ENCODE measurements at regions not wholly inside any gene's neighbourhood (a gene's known extent, or its start where the extent isn't known, plus 50 kb on each side); places are given as distances from the start of the nearest gene placed in this dataset.
"Not testable (repeated sequence)": the region's sequence is repeated elsewhere in the genome, so short reads cannot be mapped to it uniquely, and the experiment has no call there.

DNA sequence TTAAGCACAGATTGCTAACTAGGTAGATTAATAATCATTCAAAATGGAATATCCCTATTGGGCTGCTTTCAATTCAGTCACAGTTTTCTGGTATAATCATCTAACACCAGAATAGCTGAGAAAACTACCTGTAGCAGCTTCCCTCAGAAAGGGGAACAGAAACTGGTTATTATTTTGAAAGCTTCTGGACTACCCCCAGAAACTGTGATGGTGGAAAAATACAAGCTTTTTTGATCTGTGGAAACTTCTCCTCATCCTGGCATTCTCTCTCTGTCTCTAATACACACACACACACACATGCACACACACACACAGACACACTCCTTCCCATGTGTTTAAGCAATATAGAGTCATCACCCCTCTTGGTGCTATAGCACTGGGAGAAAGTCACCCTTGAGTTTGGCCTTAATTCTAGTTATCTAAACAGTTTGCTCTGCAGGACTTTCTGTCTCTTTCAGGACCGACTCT lies 251.5 kb upstream of the LMO3 start:
- no peak for DNase-seq (ENCODE audit: low read depth in 2 of 2)

DNA sequence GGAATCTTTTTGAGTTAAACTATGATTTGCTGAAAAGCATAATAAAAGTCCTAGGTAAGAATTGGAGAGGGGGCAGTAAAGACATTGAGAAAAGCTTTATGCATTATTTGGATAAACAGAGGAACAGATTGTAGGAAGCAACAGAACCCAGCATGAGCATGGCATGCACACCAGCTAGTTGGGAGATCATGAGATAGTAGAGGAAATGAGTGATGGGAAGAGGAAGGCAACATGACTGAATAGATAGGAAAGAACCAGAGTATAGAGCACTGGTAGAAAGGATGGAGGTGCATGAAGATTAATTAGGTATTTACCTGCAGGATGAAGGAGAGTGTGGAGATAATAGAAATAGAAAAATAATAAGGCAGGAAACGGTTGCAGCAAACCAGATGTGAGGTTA lies 248.5 kb upstream of the LMO3 start:
- DNase-seq (ENCODE audit: low read depth in 2 of 2) = no peak

DNA sequence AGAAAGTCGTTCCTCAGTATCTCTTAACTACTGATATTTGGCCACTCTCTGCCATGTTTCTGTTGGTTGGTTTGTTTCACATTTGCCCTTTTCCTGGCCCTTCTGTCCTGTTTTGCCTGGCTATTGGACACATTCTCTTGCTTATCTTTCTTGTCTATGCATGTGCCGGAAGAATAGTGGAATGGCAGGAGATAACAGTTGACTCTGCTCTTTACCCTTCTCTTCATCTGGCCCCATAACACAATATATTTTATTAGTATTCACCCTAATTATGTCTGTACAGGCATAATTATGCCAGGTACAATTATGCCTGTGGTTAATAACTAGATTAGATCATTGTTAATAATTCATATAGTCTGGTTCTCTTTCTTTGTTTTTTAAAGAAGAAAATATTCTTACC lies 243.5 kb upstream of the LMO3 start:
- DNase-seq (ENCODE audit: low read depth in 2 of 2) = no peak

DNA sequence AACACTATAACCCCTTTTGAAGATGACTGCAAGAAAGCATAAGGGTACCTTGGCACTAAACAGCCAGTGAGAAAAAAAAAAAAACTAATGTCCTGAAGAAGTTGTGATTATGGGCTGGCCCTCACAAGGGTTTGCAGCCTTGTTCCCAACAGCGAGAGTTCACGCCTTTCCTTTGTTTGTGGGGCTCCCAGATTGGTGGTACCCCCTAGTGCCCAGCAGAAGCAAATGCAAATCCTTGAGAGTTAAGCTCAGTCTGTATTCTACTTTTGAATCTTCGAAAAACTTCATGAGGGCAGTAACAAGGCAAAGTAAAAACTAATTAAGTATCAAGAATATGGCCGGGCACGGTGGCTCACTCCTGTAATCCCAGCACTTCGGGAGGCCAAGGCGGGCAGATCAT lies 238.9 kb upstream of the LMO3 start:
- no peak for DNase-seq (ENCODE audit: low read depth in 2 of 2)

DNA sequence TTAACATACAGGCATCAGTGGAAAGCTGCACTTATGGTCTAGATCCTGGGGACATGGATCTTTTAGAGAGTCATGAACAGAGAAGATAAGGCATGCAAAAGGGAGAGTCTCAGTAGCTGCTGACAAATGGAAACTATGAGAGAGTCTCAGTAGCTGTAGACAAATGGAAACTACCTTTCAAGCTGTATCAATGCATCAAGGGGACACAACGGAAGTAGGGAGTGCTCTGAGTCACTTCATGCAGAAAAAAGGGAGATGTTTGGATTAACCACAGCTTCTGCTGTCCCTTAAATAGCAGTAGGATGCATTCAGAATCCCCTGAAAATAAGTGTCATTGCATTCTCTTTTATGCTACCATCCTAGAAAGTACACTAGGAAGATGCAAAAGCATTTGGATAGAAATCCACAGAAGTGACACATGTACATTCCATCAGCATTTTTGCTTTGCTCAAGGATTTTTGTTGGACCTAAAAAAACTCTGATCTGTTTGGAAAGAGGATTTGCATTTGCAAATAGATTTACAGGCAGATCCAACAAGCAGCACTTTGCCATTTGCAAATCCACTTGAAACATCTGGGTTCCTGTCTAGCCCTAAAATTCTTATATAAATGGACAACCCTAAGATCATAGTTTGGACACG lies 227.5 kb upstream of the LMO3 start:
- DNase-seq (ENCODE audit: low read depth in 2 of 2) = no peak

DNA sequence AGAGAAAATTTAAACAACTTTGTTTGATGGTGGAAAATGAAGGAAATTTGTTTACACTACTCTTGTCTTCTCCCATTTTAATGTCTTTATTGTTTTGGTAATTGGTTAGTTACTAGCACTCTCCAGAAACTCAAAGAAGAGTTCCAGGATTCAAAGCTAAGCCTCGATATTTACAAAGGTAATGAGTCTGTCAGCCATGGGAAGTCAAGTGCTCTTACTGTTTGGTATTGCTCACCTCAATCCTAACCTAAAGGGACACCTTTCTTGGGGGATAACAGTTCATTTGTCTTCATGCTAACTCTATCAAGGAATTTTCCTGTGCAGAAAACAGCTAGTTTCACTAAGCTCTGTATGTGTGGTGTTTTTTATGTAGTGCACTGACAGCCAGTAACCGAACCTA lies 222.9 kb upstream of the LMO3 start:
- no peak for DNase-seq (ENCODE audit: low read depth in 2 of 2)

DNA sequence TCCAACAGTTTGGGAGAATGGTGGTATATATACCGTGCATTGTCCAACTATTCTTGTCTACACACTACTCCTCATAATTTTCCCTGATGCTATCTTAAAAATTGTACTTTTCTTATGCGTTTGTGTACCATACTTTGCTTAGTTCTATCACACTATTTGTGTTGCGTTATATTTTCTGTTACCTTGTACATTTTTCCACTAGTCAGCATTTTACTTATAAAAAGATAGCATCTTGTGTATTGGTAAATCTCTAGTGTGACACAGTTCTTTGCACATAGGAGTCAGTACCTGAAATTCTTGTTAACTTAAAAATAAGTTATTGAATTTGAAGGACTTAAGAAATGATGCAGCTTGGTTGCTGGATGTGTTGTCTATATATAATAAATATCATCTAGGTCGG lies 201.8 kb upstream of the LMO3 start:
- DNase-seq (ENCODE audit: low read depth in 2 of 2) = no peak

DNA sequence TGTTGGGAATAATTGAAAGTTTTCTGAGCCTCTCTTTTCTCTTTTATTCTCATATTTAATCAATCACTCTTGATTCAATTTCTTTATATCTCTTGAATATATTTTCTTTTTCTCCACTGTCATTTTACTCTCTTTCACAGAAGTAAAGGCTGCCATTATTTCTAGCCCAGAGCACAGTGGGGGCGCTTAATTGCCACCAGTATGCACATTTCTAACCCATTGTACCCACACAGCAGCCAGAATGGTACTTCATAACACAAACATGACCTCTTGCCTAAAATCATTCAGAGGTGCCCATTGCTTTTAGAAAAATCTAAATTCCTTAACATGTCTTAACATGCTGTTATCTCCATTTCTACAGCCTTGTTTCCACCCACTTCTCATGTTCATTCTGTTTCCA lies 190.2 kb upstream of the LMO3 start:
- DNase-seq (ENCODE audit: low read depth in 2 of 2) = no peak

DNA sequence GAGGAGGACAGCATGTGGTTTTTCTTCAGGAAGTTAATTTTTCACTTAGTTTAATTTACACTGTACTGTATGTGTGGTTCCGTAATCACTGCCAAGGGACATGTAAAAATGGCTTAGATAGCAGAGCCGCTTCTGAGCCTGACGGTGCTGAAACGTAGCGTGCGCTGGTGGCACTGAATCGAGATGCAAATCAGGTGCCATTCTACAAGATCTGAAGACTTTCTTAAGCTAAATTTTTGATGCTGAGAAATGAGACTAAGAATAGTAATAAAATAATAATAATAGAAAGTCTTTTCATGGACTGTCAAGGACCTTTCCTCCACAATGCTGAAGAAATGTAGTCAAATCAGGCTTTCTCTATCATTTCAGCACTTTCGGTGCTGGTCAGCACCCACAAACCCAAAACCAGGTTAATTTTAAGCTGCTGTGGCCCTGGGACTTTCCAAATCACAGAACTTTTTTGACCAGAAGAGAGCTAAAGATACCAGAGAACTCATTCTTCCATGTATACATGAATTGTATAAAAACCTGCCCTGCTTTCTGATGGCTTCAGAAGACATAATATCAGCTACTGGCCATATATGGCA lies 183.3 kb upstream of the LMO3 start:
- no peak for DNase-seq (ENCODE audit: low read depth in 2 of 2)

DNA sequence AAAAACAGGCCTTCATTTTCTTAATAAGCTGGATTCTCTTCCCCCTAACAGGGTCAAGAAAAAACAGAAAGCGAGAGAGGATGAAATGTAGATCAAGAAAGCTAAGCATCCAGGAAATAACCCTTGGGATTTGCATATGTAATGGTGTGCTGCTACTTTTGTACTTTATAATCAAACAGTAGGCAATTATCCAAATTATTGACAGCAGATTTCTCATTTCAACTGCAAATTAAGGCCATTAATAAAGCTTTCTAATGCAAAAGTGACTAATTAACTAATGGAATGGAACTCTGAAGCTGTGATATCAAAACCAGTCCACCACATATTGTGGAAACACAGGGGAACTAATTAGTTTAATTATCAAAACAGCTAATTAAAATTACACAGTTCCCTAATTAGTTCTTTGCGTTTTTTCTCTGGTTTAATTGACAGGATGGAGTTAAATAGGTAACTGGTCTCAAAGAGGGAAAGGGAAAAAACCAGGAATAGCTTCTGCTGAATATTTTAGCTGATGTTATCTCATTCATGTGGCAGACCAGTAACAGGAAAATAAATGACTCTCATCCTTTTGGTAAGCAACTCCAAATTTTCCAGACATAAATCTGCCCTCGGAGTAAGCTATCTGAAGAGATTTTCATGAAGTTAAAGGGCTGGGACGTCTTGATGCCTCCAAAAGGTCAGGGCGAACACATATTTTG lies 182.7 kb upstream of the LMO3 start:
- DNase-seq (ENCODE audit: low read depth in 2 of 2) = no peak

DNA sequence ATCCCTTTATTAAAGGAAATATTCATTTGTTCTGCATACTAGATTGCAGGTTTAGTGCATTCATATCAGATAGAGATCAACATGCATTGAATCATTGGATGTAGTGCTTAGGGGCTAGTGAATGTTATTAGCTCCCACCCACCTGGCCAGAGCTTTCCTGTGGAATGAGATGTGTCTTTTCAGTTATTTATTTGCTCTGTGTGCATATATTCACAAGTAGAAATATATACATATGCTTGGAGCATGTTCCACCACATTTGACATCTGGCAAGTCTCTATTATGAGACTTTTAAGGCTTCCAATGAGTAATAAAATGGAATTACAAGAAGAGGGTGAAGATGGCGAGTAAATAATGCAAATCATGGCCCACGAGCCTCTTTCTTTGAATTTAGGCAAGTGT lies 180.0 kb upstream of the LMO3 start:
- no peak for DNase-seq (ENCODE audit: low read depth in 2 of 2)

DNA sequence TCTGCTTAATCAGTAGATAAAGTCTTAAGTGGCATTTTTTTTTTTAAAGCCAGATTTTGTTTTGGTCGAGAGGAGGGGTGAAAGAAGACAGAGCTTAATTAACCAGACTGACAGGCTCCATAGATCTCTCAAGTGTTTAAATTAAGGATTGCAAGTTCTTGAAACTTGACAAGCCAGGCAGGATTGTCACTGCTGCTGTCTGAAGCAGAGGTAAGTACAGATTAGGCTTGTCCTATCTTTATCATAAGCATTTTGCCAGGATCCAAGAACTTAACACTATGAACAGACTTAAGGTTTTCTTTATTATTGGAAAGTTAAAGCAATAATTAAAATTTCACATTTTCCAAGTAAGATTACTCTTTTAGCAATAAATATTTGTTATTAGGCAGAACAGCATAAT lies 179.6 kb upstream of the LMO3 start:
- no peak for DNase-seq (ENCODE audit: low read depth in 2 of 2)

DNA sequence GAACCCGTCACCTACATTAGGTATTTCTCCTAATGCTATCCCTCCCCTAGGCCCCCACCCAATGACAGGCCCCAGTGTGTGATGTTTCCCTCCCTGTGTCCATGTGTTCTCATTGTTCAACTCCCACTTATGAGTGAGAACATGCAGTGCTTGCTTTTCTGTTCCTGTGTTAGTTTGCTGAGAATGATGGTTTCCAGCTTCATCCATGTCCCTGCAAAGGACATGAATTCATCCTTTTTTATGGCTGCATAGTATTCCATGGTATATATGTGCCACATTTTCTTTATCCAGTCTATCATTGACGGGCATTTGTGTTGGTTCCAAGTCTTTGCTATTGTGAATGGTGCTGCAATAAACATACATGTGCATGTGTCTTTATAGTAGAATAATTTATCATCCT lies 163.2 kb upstream of the LMO3 start:
- DNase-seq (ENCODE audit: low read depth in 2 of 2) = not testable (repeated sequence)

DNA sequence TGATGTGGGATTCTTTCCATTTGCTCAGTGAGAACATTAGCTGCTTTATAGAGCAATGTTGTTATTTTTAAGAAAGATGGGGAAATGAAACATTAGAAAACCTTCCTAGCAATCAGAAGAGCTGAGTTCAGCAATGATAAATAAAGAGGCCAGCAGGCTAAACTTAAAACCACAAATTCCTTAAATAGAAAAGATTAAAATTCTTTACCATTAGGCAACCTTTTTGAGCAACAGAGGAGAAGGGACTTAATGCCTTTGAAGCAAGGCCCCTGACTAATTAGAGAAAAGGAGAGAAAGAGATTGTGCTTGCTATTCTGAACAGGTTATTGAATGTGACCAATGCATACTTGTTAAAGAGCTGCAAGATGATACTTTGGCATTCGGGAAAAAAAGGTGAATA lies 160.8 kb upstream of the LMO3 start:
- DNase-seq (ENCODE audit: low read depth in 2 of 2) = no peak

DNA sequence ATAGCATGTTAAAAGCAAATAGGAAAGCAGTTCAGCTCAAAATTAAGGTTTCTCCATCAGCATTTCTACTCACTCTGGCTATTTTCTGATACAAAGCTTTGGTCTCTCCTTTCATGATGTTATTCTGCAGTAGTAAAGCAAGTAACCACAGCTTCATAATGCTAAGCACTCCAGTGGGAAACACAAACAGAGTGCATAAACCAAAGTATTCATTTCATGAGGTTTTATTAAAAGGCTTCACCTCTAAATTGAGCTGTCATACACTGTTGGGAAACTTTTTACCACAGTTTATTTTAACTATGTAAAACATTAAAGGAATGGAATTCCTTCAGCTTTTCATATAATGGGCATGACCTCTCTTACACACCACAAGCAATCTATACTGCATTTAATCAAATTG lies 157.9 kb upstream of the LMO3 start:
- DNase-seq (ENCODE audit: low read depth in 2 of 2) = no peak

DNA sequence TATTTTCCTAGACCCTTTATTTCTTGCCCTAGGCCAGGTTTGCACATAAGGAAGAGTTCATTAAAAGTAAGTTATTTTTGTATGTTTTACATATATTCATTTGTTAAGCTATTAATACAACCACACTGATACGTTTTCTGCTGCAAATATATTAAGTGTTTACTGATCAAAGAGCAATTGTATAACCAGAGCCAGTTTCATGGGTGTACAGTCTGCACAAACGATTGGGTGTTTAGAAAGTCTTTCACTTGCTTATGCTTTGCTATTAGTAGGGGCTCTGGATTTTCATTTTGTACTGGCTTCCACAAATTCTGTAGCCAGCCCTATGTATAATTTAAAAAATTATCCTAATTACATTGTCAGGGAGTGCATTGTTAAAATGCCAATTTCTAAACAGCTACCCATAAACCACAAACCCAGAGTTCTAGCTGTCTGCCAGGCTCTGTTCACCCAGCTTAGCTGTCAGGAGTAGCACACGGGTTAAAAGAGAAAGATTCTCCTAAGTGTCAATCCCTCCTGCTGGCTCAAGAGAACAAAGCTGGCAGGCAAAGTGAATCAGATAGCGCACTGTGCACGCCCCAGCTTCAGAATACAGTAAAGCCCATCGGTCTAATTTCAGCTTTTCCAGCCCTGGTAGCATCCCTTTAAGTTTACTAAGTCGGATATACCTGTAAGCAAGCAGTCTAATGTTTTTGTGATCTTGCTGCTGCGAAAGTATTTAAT lies 151.0 kb upstream of the LMO3 start:
- no peak for DNase-seq (ENCODE audit: low read depth in 2 of 2)

DNA sequence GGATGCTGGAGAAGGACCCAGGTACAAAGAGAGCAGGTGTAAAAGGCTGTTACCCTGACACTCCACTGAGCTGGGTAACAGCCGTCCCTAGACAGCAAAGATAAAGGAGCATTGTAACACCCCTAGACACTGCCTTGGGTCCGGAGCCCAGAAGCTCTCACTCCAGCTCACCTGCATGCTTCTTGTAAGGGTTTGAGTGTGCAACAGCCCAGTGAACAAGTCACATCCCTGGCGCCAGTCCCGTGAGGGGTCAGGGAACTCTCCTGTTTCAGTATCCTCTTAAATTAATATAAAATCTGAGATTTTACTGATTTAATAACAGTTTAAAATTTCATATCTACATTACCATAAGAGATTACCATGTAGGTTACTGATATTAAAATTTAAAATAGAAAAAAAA lies 124.8 kb upstream of the LMO3 start:
- DNase-seq (ENCODE audit: low read depth in 2 of 2) = no peak

DNA sequence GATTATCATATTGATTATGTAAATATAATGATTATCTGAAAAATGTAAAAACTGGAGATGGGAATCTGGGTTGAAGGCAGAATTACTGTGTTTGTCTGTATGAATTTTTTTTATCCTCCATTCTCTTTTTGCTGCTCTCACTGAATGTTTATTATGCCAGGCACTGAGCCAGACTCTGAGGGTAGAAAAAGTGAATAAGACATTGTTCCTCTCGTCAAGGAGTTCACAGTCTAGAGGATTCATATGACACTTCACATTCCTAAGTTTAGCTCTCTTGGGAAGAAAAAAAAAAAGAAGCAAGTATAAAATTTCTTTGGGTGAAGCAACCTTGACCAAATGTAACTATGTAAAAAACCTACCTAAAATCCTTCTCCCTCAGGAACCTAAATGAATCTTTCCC lies 120.9 kb upstream of the LMO3 start:
- DNase-seq (ENCODE audit: low read depth in 2 of 2) = no peak

DNA sequence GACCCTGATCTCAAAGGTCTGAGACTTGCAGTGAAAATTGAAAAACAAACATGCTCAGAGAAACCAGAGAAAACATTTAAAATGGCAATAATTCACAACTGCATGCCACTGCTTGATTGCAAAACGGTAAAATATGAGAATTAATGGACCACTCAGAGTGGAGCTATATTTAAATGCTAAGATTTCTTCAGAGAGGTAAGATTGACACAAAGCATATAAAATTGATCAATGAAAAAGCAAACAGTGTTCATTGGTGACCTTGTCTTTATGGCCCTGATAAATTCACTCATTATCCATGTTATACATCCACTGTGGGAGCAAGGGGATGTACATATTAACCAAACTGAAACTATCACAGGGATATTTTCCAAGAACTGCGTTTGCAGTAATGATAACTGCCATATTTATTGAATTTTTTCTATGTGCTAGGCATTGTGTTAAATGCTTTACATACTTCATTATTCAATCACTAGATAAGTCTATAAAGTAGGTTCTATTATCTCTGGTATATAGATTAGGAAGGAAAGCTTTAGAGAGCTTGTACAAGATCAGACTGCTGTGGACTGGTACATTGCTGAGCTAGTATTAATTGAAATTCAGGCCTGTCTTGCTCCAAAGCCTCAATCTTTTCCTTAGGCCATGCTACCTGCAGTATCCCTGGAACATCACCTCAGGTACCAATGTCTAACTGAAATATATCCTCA lies 113.9 kb upstream of the LMO3 start:
- no peak for DNase-seq (ENCODE audit: low read depth in 2 of 2)

DNA sequence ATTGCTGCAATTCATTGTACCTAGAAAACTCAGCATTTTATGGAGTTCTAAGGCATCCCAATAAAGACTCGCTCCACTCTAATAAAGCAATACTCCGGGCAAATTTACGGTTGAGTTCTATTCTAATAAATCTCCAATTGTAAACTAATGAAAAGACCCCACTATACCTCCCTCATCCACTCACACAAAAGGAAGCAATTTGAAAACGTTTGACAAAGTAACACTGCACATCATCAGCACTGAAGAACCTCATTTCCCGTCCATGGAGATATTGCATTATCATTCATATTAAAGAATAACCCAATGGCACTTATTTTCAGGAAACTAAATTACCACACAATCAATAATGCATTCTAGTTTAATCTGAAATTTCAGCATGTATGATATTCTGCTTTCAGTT lies 111.0 kb upstream of the LMO3 start:
- DNase-seq (ENCODE audit: low read depth in 2 of 2) = no peak

DNA sequence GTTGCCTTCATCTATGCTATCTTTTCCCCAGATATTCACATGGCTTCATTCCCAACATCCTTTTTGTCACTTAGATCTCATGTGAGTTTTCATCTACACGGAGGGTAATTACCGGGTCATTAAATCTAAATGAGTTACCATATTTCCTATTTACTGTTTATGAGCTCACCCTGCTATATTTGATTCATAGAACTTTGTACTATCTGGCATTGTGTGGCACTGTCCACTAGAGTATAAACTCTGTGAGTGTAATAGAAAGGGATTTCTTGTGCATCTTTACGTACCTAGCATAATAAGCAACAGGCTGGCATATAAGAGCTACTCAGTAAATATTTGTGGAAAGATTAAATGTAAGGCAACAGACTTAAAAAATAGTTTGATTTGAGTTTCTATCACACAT lies 86.1 kb upstream of the LMO3 start:
- DNase-seq (ENCODE audit: low read depth in 2 of 2) = no peak

DNA sequence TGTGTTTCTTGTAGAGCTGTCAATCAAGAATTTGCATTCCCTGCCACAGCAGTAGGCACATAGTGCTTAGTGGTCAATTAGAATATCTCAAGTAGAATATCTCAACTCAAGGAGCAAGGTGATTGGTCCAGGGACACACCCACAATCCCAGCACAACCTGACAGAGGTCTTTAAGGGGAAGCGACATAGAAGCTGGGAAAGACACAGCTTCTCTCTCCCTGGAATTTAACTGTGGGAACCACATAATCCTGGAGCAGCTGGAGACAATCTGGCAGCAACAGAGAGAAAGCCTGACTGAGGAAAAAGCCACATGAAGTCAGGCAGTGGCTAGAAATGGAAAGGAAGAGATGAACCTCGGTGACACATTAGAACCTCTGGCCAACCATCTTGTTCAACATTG lies 85.7 kb upstream of the LMO3 start:
- DNase-seq (ENCODE audit: low read depth in 2 of 2) = no peak
